GM23338 (cell line): ENCODE measurements at regions not wholly inside any gene's neighbourhood (a gene's known extent, or its start where the extent isn't known, plus 50 kb on each side); places are given as distances from the start of the nearest gene placed in this dataset.

Experiments
- ATAC-seq: fragments of 200-7000 bp; cut with Tn5 transposase; 3 replicates; pipeline ENCODE4 v1.9.1; 2020
- DNase-seq: peaks from one replicate; pipeline ENCODE4 v3.0.0-alpha.2; 2015; ENCODE audit warnings: low spot score
- H2AFZ ChIP-seq: fragments of 200-600 bp; sonication (generic); 2 replicates; pipeline ENCODE4 v1.8.0; 2016; ENCODE audit warnings: antibody characterized with exemption, mild to moderate bottlenecking, moderate library complexity
- H3F3A ChIP-seq: fragments of 200-600 bp; sonication (generic); replicated peaks from 2 replicates; pipeline ENCODE4 v1.8.0; 2017; ENCODE audit warnings: antibody characterized with exemption, mixed run types, low read depth
- H3K27ac ChIP-seq: fragments of 200-600 bp; sonication (generic); 2 replicates; pipeline ENCODE4 v1.6.1; 2016; ENCODE audit warnings: low read depth
- H3K27me3 ChIP-seq: fragments of 200-600 bp; sonication (generic); 2 replicates; pipeline ENCODE4 v1.8.0; 2016; ENCODE audit warnings: mild to moderate bottlenecking, mixed run types, moderate library complexity; ENCODE audit not compliant: insufficient read depth
- H3K36me3 ChIP-seq: fragments of 200-600 bp; sonication (generic); 2 replicates; pipeline ENCODE4 v1.8.0; 2016; ENCODE audit warnings: mild to moderate bottlenecking; ENCODE audit not compliant: insufficient read depth
- H3K4me1 ChIP-seq: fragments of 200-600 bp; sonication (generic); 2 replicates; pipeline ENCODE4 v1.8.0; 2016; ENCODE audit warnings: mild to moderate bottlenecking, moderate library complexity; ENCODE audit not compliant: insufficient read depth
- H3K4me2 ChIP-seq: fragments of 200-600 bp; sonication (generic); 2 replicates; pipeline ENCODE4 v1.7.1; 2017; ENCODE audit warnings: mixed run types
- H3K4me3 ChIP-seq: fragments of 200-600 bp; sonication (generic); 2 replicates; pipeline ENCODE4 v1.6.1; 2016; ENCODE audit warnings: mixed run types
- H3K79me2 ChIP-seq: fragments of 200-600 bp; sonication (generic); replicated peaks from 2 replicates; pipeline ENCODE4 v1.8.0; 2017; ENCODE audit warnings: mild to moderate bottlenecking; ENCODE audit not compliant: insufficient read depth
- H3K9me2 ChIP-seq: fragments of 200-600 bp; sonication (generic); 2 replicates; pipeline ENCODE4 v1.8.0; 2017; ENCODE audit not compliant: insufficient read depth
- H4K20me1 ChIP-seq: fragments of 200-600 bp; sonication (generic); replicated peaks from 2 replicates; pipeline ENCODE4 v1.8.0; 2017; ENCODE audit warnings: mild to moderate bottlenecking; ENCODE audit not compliant: insufficient read depth
- H3K27ac Mint-ChIP-seq: 2 replicates; pipeline ENCODE4 v1.8.0; 2020; ENCODE audit warnings: inconsistent platforms, mild to moderate bottlenecking, moderate library complexity, mixed read lengths
- H3K27me3 Mint-ChIP-seq: 3 replicates; pipeline ENCODE4 v1.8.0; 2022; ENCODE audit warnings: low read depth, mild to moderate bottlenecking, moderate library complexity, mixed read lengths, inconsistent platforms; ENCODE audit not compliant: insufficient read depth, poor library complexity
- H3K36me3 Mint-ChIP-seq: 3 replicates; pipeline ENCODE4 v1.8.0; 2021; ENCODE audit warnings: low read depth, mild to moderate bottlenecking, inconsistent platforms, moderate library complexity, mixed read lengths
- H3K4me1 Mint-ChIP-seq: 3 replicates; pipeline ENCODE4 v1.8.0; 2020; ENCODE audit warnings: mild to moderate bottlenecking, inconsistent platforms, mixed read lengths
- H3K4me3 Mint-ChIP-seq: 3 replicates; pipeline ENCODE4 v1.8.0; 2021; ENCODE audit warnings: moderate library complexity, mild to moderate bottlenecking, inconsistent platforms, mixed read lengths
- H3K9me3 Mint-ChIP-seq: 3 replicates; pipeline ENCODE4 v1.8.0; 2020; ENCODE audit warnings: moderate library complexity, mild to moderate bottlenecking, inconsistent platforms, mixed read lengths
- EZH2 ChIP-seq: fragments of 200-600 bp; sonication (generic); IDR thresholded peaks from one replicate; pipeline ENCODE4 v1.8.0; 2017; ENCODE audit warnings: antibody characterized with exemption, mild to moderate bottlenecking, low read depth; ENCODE audit not compliant: unreplicated experiment
- EZH2phosphoT487 ChIP-seq: fragments of 200-600 bp; sonication (generic); IDR thresholded peaks from one replicate; pipeline ENCODE4 v1.8.1; 2018; ENCODE audit warnings: antibody characterized with exemption; ENCODE audit not compliant: unreplicated experiment
- JUNB ChIP-seq: IDR thresholded peaks from one replicate; pipeline ENCODE4 v1.6.1; 2016; ENCODE audit warnings: antibody characterized with exemption; ENCODE audit not compliant: unreplicated experiment
- NANOG ChIP-seq: IDR thresholded peaks from 2 replicates; pipeline ENCODE4 v1.6.1; 2016; ENCODE audit warnings: antibody characterized with exemption, borderline replicate concordance
- POLR2AphosphoS5 ChIP-seq: IDR thresholded peaks from 2 replicates; pipeline ENCODE4 v1.6.1; 2016; ENCODE audit warnings: antibody characterized with exemption, low read depth
- STAT1 ChIP-seq: IDR thresholded peaks from one replicate; pipeline ENCODE4 v1.6.1; 2016; ENCODE audit warnings: antibody characterized with exemption; ENCODE audit not compliant: unreplicated experiment
- ZNF331 ChIP-seq: fragments of 250-450 bp; sonication (Bioruptor Pico); IDR thresholded peaks from 2 replicates; pipeline ENCODE4 v1.5.0; 2020; ENCODE audit warnings: low read depth, mild to moderate bottlenecking, moderate library complexity
- TF ChIP-seq, protein P1 (sequence below): IDR thresholded peaks from 2 replicates; pipeline ENCODE4 v1.6.1; 2016; ENCODE audit warnings: antibody characterized with exemption
- TF ChIP-seq, protein P2 (sequence below): IDR thresholded peaks from one replicate; pipeline ENCODE4 v1.6.1; 2018; ENCODE audit warnings: antibody characterized with exemption; ENCODE audit not compliant: unreplicated experiment
- TF ChIP-seq, protein P3 (sequence below): fragments of 250-450 bp; sonication (Bioruptor Pico); IDR thresholded peaks from 2 replicates; pipeline ENCODE4 v1.5.0; 2020; ENCODE audit warnings: mild to moderate bottlenecking, moderate library complexity
- TF ChIP-seq, protein P4 (sequence below), 2 experiments: fragments of 200-600 bp in 1 of 2; sonication (generic) in 1 of 2; conservative IDR thresholded peaks; 2 replicates each; pipeline versions ENCODE4 v1.5.1 to v1.6.1; 2016 to 2017; ENCODE audit warnings: antibody characterized with exemption in 2 of 2, low read depth in 2 of 2, mild to moderate bottlenecking in 2 of 2, moderate library complexity in 1 of 2

DNA sequence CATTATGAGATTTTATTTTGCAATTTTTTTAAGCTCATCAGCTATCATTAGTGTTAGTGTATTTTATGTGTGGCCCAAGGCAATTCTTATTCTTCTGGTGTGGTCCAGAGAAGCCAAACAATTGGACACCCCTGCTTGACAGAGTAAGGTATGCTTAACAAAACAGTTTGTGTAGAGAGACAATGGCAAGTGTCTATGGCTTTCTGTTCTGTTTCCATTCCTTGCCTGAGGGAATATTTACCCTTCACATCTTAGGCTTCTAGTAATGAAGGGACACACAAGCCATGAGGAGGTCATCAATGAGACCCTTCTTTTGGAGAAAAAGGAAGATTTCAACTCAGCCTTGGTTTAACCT, 1278.4 kb upstream of the TENM4 start (continued):
- TF ChIP-seq, protein P1, sequence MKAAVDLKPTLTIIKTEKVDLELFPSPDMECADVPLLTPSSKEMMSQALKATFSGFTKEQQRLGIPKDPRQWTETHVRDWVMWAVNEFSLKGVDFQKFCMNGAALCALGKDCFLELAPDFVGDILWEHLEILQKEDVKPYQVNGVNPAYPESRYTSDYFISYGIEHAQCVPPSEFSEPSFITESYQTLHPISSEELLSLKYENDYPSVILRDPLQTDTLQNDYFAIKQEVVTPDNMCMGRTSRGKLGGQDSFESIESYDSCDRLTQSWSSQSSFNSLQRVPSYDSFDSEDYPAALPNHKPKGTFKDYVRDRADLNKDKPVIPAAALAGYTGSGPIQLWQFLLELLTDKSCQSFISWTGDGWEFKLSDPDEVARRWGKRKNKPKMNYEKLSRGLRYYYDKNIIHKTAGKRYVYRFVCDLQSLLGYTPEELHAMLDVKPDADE, result no peak
- TF ChIP-seq EZH2phosphoT487, result no peak
- no peak for TF ChIP-seq ZNF331 (CRISPR knock-in tag)
- no peak for TF ChIP-seq POLR2AphosphoS5
- TF ChIP-seq EZH2, result no peak

DNA sequence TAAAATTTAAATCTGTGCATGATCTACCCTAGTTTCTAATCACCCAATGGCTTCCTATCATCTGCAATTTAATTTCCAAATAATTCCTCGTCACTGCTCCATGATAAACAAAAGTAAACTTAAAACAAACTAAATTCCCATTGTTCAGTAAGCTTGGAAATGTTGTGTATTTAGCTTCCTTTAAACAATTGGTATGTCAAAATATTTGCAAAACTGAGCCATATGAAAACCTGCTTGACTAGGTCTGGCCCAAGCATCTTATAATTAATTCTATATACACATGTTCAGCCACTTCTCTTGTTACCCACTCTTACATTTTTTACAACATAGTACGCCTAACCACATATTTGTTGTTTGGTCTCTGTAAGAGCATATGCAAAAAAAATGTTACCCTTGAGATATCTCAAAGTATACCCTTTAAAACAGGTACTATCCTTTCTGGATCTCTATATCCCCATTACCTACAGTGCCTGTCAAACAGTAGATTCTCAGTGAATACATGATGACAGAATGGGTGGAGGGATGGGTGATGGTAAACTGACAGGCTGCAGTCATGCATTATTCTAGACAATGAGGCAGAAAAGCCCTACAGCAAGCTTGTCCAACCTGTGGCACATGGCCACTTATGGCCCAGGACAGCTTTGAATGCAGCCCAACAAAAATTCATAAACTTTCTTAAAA, 1277.9 kb upstream of the TENM4 start:
- Histone ChIP-seq H4K20me1 (no peaks in the 10 kb centered on the region), H3K9me2 (no peaks in the 10 kb centered on the region), H3K79me2 (no peaks in the 10 kb centered on the region), H3K4me2 (no peak overlapping the region), H3K4me1 (no peaks in the 10 kb centered on the region), H3K36me3 (no peaks in the 10 kb centered on the region), H3K27ac (no peak overlapping the region), H3F3A (no peaks in the 10 kb centered on the region), H3K27me3 (no peaks in the 10 kb centered on the region), H2AFZ (no peak overlapping the region), H3K4me3 (no peak overlapping the region)
- H3K4me1 Mint-ChIP-seq, result no peaks in the 10 kb centered on the region
- ATAC-seq, result no peak
- no peak overlapping the region for H3K27ac Mint-ChIP-seq
- peaks cover 2% of the 10 kb centered on the region for H3K27me3 Mint-ChIP-seq
- no peak overlapping the region for H3K4me3 Mint-ChIP-seq
- no peaks in the 10 kb centered on the region; the same call in 2 of the 3 replicates for H3K9me3 Mint-ChIP-seq
- H3K36me3 Mint-ChIP-seq, result no peaks in the 10 kb centered on the region
- DNase-seq, result no peak
- TF ChIP-seq, protein P1, result no peak
- TF ChIP-seq EZH2phosphoT487 (no peak), POLR2AphosphoS5 (no peak), STAT1 (no peak), JUNB (no peak), NANOG (no peak)
- TF ChIP-seq, protein P2, sequence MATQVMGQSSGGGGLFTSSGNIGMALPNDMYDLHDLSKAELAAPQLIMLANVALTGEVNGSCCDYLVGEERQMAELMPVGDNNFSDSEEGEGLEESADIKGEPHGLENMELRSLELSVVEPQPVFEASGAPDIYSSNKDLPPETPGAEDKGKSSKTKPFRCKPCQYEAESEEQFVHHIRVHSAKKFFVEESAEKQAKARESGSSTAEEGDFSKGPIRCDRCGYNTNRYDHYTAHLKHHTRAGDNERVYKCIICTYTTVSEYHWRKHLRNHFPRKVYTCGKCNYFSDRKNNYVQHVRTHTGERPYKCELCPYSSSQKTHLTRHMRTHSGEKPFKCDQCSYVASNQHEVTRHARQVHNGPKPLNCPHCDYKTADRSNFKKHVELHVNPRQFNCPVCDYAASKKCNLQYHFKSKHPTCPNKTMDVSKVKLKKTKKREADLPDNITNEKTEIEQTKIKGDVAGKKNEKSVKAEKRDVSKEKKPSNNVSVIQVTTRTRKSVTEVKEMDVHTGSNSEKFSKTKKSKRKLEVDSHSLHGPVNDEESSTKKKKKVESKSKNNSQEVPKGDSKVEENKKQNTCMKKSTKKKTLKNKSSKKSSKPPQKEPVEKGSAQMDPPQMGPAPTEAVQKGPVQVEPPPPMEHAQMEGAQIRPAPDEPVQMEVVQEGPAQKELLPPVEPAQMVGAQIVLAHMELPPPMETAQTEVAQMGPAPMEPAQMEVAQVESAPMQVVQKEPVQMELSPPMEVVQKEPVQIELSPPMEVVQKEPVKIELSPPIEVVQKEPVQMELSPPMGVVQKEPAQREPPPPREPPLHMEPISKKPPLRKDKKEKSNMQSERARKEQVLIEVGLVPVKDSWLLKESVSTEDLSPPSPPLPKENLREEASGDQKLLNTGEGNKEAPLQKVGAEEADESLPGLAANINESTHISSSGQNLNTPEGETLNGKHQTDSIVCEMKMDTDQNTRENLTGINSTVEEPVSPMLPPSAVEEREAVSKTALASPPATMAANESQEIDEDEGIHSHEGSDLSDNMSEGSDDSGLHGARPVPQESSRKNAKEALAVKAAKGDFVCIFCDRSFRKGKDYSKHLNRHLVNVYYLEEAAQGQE, result no peak
- TF ChIP-seq, protein P3, sequence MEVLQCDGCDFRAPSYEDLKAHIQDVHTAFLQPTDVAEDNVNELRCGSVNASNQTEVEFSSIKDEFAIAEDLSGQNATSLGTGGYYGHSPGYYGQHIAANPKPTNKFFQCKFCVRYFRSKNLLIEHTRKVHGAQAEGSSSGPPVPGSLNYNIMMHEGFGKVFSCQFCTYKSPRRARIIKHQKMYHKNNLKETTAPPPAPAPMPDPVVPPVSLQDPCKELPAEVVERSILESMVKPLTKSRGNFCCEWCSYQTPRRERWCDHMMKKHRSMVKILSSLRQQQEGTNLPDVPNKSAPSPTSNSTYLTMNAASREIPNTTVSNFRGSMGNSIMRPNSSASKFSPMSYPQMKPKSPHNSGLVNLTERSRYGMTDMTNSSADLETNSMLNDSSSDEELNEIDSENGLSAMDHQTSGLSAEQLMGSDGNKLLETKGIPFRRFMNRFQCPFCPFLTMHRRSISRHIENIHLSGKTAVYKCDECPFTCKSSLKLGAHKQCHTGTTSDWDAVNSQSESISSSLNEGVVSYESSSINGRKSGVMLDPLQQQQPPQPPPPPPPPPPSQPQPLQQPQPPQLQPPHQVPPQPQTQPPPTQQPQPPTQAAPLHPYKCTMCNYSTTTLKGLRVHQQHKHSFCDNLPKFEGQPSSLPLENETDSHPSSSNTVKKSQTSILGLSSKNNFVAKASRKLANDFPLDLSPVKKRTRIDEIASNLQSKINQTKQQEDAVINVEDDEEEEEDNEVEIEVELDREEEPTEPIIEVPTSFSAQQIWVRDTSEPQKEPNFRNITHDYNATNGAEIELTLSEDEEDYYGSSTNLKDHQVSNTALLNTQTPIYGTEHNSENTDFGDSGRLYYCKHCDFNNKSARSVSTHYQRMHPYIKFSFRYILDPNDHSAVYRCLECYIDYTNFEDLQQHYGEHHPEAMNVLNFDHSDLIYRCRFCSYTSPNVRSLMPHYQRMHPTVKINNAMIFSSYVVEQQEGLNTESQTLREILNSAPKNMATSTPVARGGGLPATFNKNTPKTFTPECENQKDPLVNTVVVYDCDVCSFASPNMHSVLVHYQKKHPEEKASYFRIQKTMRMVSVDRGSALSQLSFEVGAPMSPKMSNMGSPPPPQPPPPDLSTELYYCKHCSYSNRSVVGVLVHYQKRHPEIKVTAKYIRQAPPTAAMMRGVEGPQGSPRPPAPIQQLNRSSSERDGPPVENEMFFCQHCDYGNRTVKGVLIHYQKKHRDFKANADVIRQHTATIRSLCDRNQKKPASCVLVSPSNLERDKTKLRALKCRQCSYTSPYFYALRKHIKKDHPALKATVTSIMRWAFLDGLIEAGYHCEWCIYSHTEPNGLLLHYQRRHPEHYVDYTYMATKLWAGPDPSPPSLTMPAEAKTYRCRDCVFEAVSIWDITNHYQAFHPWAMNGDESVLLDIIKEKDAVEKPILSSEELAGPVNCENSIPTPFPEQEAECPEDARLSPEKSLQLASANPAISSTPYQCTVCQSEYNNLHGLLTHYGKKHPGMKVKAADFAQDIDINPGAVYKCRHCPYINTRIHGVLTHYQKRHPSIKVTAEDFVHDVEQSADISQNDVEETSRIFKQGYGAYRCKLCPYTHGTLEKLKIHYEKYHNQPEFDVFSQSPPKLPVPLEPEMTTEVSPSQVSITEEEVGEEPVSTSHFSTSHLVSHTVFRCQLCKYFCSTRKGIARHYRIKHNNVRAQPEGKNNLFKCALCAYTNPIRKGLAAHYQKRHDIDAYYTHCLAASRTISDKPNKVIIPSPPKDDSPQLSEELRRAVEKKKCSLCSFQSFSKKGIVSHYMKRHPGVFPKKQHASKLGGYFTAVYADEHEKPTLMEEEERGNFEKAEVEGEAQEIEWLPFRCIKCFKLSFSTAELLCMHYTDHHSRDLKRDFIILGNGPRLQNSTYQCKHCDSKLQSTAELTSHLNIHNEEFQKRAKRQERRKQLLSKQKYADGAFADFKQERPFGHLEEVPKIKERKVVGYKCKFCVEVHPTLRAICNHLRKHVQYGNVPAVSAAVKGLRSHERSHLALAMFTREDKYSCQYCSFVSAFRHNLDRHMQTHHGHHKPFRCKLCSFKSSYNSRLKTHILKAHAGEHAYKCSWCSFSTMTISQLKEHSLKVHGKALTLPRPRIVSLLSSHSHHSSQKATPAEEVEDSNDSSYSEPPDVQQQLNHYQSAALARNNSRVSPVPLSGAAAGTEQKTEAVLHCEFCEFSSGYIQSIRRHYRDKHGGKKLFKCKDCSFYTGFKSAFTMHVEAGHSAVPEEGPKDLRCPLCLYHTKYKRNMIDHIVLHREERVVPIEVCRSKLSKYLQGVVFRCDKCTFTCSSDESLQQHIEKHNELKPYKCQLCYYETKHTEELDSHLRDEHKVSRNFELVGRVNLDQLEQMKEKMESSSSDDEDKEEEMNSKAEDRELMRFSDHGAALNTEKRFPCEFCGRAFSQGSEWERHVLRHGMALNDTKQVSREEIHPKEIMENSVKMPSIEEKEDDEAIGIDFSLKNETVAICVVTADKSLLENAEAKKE (CRISPR knock-in tag), result no peak
- TF ChIP-seq, protein P4, sequence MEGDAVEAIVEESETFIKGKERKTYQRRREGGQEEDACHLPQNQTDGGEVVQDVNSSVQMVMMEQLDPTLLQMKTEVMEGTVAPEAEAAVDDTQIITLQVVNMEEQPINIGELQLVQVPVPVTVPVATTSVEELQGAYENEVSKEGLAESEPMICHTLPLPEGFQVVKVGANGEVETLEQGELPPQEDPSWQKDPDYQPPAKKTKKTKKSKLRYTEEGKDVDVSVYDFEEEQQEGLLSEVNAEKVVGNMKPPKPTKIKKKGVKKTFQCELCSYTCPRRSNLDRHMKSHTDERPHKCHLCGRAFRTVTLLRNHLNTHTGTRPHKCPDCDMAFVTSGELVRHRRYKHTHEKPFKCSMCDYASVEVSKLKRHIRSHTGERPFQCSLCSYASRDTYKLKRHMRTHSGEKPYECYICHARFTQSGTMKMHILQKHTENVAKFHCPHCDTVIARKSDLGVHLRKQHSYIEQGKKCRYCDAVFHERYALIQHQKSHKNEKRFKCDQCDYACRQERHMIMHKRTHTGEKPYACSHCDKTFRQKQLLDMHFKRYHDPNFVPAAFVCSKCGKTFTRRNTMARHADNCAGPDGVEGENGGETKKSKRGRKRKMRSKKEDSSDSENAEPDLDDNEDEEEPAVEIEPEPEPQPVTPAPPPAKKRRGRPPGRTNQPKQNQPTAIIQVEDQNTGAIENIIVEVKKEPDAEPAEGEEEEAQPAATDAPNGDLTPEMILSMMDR (conservative IDR thresholded peaks at IDR 0.05; ENCODE audit: low read depth in 2 of 2), result no peak
